Neural cell (in vitro differentiated cells): ENCODE measurements at regions not wholly inside any gene's neighbourhood (a gene's known extent, or its start where the extent isn't known, plus 50 kb on each side); places are given as distances from the start of the nearest gene placed in this dataset.

Source experiments
- EP300 ChIP-seq: fragments of 450-650 bp; conservative IDR thresholded peaks from 2 replicates; pipeline ENCODE4 v1.6.1; 2014; ENCODE audit warnings: antibody characterized with exemption, mild to moderate bottlenecking, moderate library complexity; ENCODE audit not compliant: poor library complexity, severe bottlenecking
- EZH2 ChIP-seq: fragments of 200-600, 300-800 bp; shearing (Covaris generic), sonication (generic); IDR thresholded peaks from 2 replicates; pipeline ENCODE4 v1.6.1; 2014; ENCODE audit warnings: antibody characterized with exemption, low read length, borderline replicate concordance, mild to moderate bottlenecking; ENCODE audit not compliant: insufficient read depth, poor library complexity, severe bottlenecking
- MXI1 ChIP-seq: fragments of 450-650 bp; conservative IDR thresholded peaks from 2 replicates; pipeline ENCODE4 v1.6.1; 2014; ENCODE audit warnings: antibody characterized with exemption, mild to moderate bottlenecking; ENCODE audit not compliant: poor library complexity, severe bottlenecking
- POLR2AphosphoS5 ChIP-seq: IDR thresholded peaks from 2 replicates; pipeline ENCODE4 v1.6.1; 2012
- RAD21 ChIP-seq: fragments of 450-650 bp; conservative IDR thresholded peaks from 2 replicates; pipeline ENCODE4 v1.6.1; 2014; ENCODE audit warnings: antibody characterized with exemption, mild to moderate bottlenecking, moderate library complexity
- TF ChIP-seq, protein P1 (sequence below): fragments of 450-650 bp; IDR thresholded peaks from 2 replicates; pipeline ENCODE4 v1.5.1; 2014; ENCODE audit warnings: antibody characterized with exemption, mild to moderate bottlenecking, moderate library complexity; ENCODE audit not compliant: poor library complexity, severe bottlenecking

DNA sequence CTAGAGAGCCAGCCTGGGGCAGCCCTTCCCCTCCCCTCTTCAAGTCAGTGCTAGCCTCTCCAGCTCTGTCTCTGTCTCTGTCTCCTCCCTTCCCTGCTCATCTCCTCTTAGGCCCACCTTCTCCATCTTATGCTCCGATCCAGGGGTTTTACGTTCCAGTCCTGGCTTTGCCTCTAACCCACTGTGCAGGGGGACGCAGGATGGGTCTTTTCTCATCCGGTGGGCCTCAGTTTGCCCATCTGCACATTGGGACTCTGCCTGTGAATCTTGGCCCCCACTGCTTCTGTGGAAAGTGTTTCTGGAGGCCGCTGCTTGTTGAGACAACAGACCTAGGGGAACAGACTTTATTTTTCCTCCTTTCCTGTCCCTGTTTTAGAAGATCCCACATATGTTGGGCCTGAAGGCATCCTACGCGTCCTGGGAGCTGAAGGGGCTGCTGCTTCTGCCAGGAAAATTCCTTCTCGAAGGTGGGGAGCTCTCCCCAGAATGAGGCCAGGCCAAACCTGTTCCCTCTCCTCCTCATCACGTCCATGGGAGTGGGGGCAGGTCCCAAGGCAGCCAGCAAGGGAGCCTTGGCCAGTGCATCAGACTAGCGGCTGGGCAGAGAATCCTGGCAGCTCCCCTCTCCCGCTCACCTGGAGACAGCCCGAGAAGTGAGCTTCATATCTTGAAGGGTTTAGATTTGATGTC lies 99.5 kb upstream of the CSF3R start:
- TF ChIP-seq RAD21 (no peak), MXI1 (no peak), POLR2AphosphoS5 (no peak), EP300 (no peak), EZH2 (no peak)
- TF ChIP-seq, protein P1, sequence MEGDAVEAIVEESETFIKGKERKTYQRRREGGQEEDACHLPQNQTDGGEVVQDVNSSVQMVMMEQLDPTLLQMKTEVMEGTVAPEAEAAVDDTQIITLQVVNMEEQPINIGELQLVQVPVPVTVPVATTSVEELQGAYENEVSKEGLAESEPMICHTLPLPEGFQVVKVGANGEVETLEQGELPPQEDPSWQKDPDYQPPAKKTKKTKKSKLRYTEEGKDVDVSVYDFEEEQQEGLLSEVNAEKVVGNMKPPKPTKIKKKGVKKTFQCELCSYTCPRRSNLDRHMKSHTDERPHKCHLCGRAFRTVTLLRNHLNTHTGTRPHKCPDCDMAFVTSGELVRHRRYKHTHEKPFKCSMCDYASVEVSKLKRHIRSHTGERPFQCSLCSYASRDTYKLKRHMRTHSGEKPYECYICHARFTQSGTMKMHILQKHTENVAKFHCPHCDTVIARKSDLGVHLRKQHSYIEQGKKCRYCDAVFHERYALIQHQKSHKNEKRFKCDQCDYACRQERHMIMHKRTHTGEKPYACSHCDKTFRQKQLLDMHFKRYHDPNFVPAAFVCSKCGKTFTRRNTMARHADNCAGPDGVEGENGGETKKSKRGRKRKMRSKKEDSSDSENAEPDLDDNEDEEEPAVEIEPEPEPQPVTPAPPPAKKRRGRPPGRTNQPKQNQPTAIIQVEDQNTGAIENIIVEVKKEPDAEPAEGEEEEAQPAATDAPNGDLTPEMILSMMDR, result no peak
